Liver (tissue), 3 donors: ENCODE measurements at regions not wholly inside any gene's neighbourhood (a gene's known extent, or its start where the extent isn't known, plus 50 kb on each side); places are given as distances from the start of the nearest gene placed in this dataset.

ENCODE experiments used
- ATF3 ChIP-seq: IDR thresholded peaks from 2 replicates; pipeline ENCODE4 v1.6.1; 2016; ENCODE audit warnings: antibody characterized with exemption
- CTCF ChIP-seq: fragments of 150-350 bp; IDR thresholded peaks from 2 replicates; pipeline ENCODE4 v1.5.1; 2017; ENCODE audit warnings: improper control_type of control experiment, low read depth, low read length; ENCODE audit not compliant: missing input control
- EGR1 ChIP-seq, 2 donors: IDR thresholded peaks; 2 replicates each; pipeline ENCODE4 v1.6.1; 2016 to 2018; ENCODE audit warnings: antibody characterized with exemption in 2 of 2, low read depth in 2 of 2
- FOXA1 ChIP-seq: IDR thresholded peaks from 2 replicates; pipeline ENCODE4 v1.6.1; 2016; ENCODE audit warnings: antibody characterized with exemption
- FOXA2 ChIP-seq: IDR thresholded peaks from 2 replicates; pipeline ENCODE4 v1.6.1; 2016; ENCODE audit warnings: antibody characterized with exemption
- GABPA ChIP-seq, 2 donors: IDR thresholded peaks in 1 of 2; conservative IDR thresholded peaks in 1 of 2; 2 replicates each; pipeline ENCODE4 v1.6.1; 2016; ENCODE audit warnings: antibody characterized with exemption in 2 of 2, mild to moderate bottlenecking in 1 of 2, moderate library complexity in 1 of 2
- JUND ChIP-seq, 2 donors: IDR thresholded peaks; 2 replicates each; pipeline ENCODE4 v1.6.1; 2016; ENCODE audit warnings: antibody characterized with exemption in 2 of 2
- RAD21 ChIP-seq, 2 donors: IDR thresholded peaks; 2 replicates each; pipeline ENCODE4 v1.6.1; 2016; ENCODE audit warnings: antibody characterized with exemption in 2 of 2, mild to moderate bottlenecking in 2 of 2
- REST ChIP-seq: IDR thresholded peaks from 2 replicates; pipeline ENCODE4 v1.6.1; 2016; ENCODE audit warnings: antibody characterized with exemption, mild to moderate bottlenecking
- TAF1 ChIP-seq: conservative IDR thresholded peaks from 2 replicates; pipeline ENCODE4 v1.6.1; 2016; ENCODE audit warnings: antibody characterized with exemption, mild to moderate bottlenecking
- YY1 ChIP-seq: IDR thresholded peaks from 2 replicates; pipeline ENCODE4 v1.6.1; 2016; ENCODE audit warnings: antibody characterized with exemption, mild to moderate bottlenecking
- ZBTB33 ChIP-seq: IDR thresholded peaks from 2 replicates; pipeline ENCODE4 v1.6.1; 2016; ENCODE audit warnings: antibody characterized with exemption
- donor health status: healthy.
- donor health status: healthy.

- no peak for TF ChIP-seq JUND (IDR thresholded peaks at IDR 0.05)
- TF ChIP-seq CTCF = no peak
- no peak for TF ChIP-seq TAF1
- TF ChIP-seq ATF3 = no peak
- no peak for TF ChIP-seq FOXA1
- TF ChIP-seq YY1 = no peak
- TF ChIP-seq RAD21 (IDR thresholded peaks at IDR 0.05) = no peak
- TF ChIP-seq EGR1 (IDR thresholded peaks at IDR 0.05; ENCODE audit: low read depth in 2 of 2) = no peak
- no peak for TF ChIP-seq GABPA (IDR thresholded peaks at IDR 0.05 in 1 of 2, conservative IDR thresholded peaks at IDR 0.05 in 1 of 2)
- TF ChIP-seq ZBTB33 = no peak
- no peak for TF ChIP-seq REST
- TF ChIP-seq FOXA2 = no peak
Observed at GRCh38 chr10:131513901-131514300, 202.4 kb upstream of the TCERG1L start.
